Thyroid gland (tissue), 4 donors: ENCODE measurements at regions not wholly inside any gene's neighbourhood (a gene's known extent, or its start where the extent isn't known, plus 50 kb on each side); places are given as distances from the start of the nearest gene placed in this dataset.

ENCODE experiments used
- DNase-seq, 2 donors: peaks; one replicate each; pipeline ENCODE4 v3.0.0-alpha.2; 2019
- H3K27ac ChIP-seq, 3 donors: fragments of 200-600 bp; sonication (generic); 1 replicate in 2 of 3; 2 replicates in 1 of 3; pipeline ENCODE4 v1.5.1; 2016 to 2019; ENCODE audit warnings: mild to moderate bottlenecking in 1 of 3, moderate library complexity in 1 of 3
- H3K27me3 ChIP-seq: fragments of 200-600 bp; sonication (generic); one replicate; pipeline ENCODE4 v1.5.1; 2019
- H3K36me3 ChIP-seq, 2 donors: fragments of 200-600 bp; sonication (generic); one replicate each; pipeline ENCODE4 v1.5.1; 2016 to 2019
- H3K4me1 ChIP-seq, 2 donors: fragments of 200-600 bp; sonication (generic); one replicate each; pipeline ENCODE4 v1.5.1; 2017 to 2019
- H3K4me3 ChIP-seq, 3 donors: fragments of 200-600 bp; sonication (generic); replicated peaks in 1 of 3; 1 replicate in 2 of 3; 2 replicates in 1 of 3; pipeline ENCODE4 v1.5.1; 2016; ENCODE audit warnings: mild to moderate bottlenecking in 1 of 3
- H3K9me3 ChIP-seq: fragments of 200-600 bp; sonication (generic); one replicate; pipeline ENCODE4 v1.5.1; 2017
- CTCF ChIP-seq, 6 experiments: fragments of 200-600 bp in 3 of 6; fragments of 450-650 bp in 3 of 6; sonication (generic) in 3 of 6; IDR thresholded peaks; one replicate each; pipeline ENCODE4 v1.5.1; 2016 to 2019; ENCODE audit warnings: antibody characterized with exemption in 6 of 6, mild to moderate bottlenecking in 2 of 6, inconsistent platforms in 1 of 6, moderate library complexity in 1 of 6
- POLR2A ChIP-seq, 2 donors: fragments of 450-650 bp; IDR thresholded peaks; one replicate each; pipeline ENCODE4 v1.6.1; 2017; ENCODE audit warnings: antibody characterized with exemption in 2 of 2, mild to moderate bottlenecking in 2 of 2, moderate library complexity in 1 of 2
- WGBS, 2 donors: methylation state at CpG; one replicate each; pipeline ENCODE4 v1.1.5; 2017; 5-methylcytosine and 5-hydroxymethylcytosine counted together
- intact Hi-C: fragments of 100-400 bp; cut with DNase I; formaldehyde crosslinking; loops from one replicate; pipeline ENCODE4 v1.15.1; 2023

- Histone ChIP-seq H3K27ac (no peak overlapping the region), H3K4me1 (no peaks in the 10 kb centered on the region), H3K9me3 (no peaks in the 10 kb centered on the region), H3K4me3 (no peak overlapping the region), H3K36me3 (no peaks in the 10 kb centered on the region), H3K27me3 (no peaks in the 10 kb centered on the region)
- WGBS, 2 donors, result 93 to 97% methylated on average over 2 of the region's 2 CpGs
- intact Hi-C loops, result no loop called here
- TF ChIP-seq CTCF (IDR thresholded peaks at IDR 0.05) (no peak), POLR2A (IDR thresholded peaks at IDR 0.05) (no peak)
- no peak for DNase-seq
Measured at GRCh38 chr5:51018423-51018822, 352.0 kb downstream of the PARP8 start.

- H3K27ac ChIP-seq, result no peak overlapping the region
- H3K9me3 ChIP-seq, result no peaks in the 10 kb centered on the region
- H3K4me3 ChIP-seq, result no peak overlapping the region
- no peaks in the 10 kb centered on the region for H3K27me3 ChIP-seq
- no peaks in the 10 kb centered on the region for H3K4me1 ChIP-seq
- TF ChIP-seq POLR2A (IDR thresholded peaks at IDR 0.05), result no peak
- intact Hi-C loops, result no loop called here
- H3K36me3 ChIP-seq, result no peaks in the 10 kb centered on the region
- no peak for DNase-seq
Measured at GRCh38 chr5:51024263-51024662, 357.8 kb downstream of the PARP8 start.

- no peak for TF ChIP-seq POLR2A (IDR thresholded peaks at IDR 0.05)
- no peak for TF ChIP-seq CTCF (IDR thresholded peaks at IDR 0.05)
- no peaks in the 10 kb centered on the region for H3K4me1 ChIP-seq
- H3K27ac ChIP-seq, result no peak overlapping the region
- WGBS, 2 donors, result 43 to 49% methylated on average over 1 of the region's 1 CpG
- intact Hi-C loops, result no loop called here
- H3K27me3 ChIP-seq, result no peaks in the 10 kb centered on the region
- DNase-seq, result no peak
- H3K36me3 ChIP-seq, result no peaks in the 10 kb centered on the region
- no peaks in the 10 kb centered on the region for H3K9me3 ChIP-seq
- H3K4me3 ChIP-seq, result no peak overlapping the region
Measured at GRCh38 chr5:51027271-51027670, 356.0 kb upstream of the ISL1 start.

- Histone ChIP-seq H3K27ac (no peak overlapping the region), H3K4me1 (no peaks in the 10 kb centered on the region), H3K36me3 (no peaks in the 10 kb centered on the region), H3K27me3 (no peaks in the 10 kb centered on the region), H3K9me3 (no peaks in the 10 kb centered on the region), H3K4me3 (no peak overlapping the region)
- TF ChIP-seq CTCF (IDR thresholded peaks at IDR 0.05) (no peak), POLR2A (IDR thresholded peaks at IDR 0.05) (no peak)
- DNase-seq, result no peak
- 55 to 67% methylated on average over 1 of the region's 1 CpG for WGBS, 2 donors
- intact Hi-C loops, result no loop called here
Measured at GRCh38 chr5:51028394-51028793, 354.9 kb upstream of the ISL1 start.

- Histone ChIP-seq H3K27ac (no peak overlapping the region), H3K4me1 (no peaks in the 10 kb centered on the region), H3K9me3 (no peaks in the 10 kb centered on the region), H3K4me3 (no peak overlapping the region), H3K27me3 (no peaks in the 10 kb centered on the region), H3K36me3 (no peaks in the 10 kb centered on the region)
- DNase-seq, result peak; percentile 5 to 36
- TF ChIP-seq CTCF (IDR thresholded peaks at IDR 0.05) (no peak), POLR2A (IDR thresholded peaks at IDR 0.05) (no peak)
- intact Hi-C loops, result no loop called here
- WGBS, 2 donors, result 57 to 66% methylated on average over 4 of the region's 4 CpGs
Measured at GRCh38 chr5:51033215-51033614, 350.0 kb upstream of the ISL1 start.
